CD4-positive, alpha-beta T cell treated with Interleukin-21 for 1 hour (primary cell): ENCODE measurements at regions not wholly inside any gene's neighbourhood (a gene's known extent, or its start where the extent isn't known, plus 50 kb on each side); places are given as distances from the start of the nearest gene placed in this dataset.
A peak's percentile ranks its signal among the peaks of the same experiment; 100 is the strongest.
"Not testable (repeated sequence)": the region's sequence is repeated elsewhere in the genome, so short reads cannot be mapped to it uniquely, and the experiment has no call there.

Source experiments
- DNase-seq: peaks from one replicate; pipeline ENCODE4 v3.0.0-alpha.2; 2020

- no peak for DNase-seq
These were observed 381.9 kb downstream of the THBS2 start for GRCh38 chr6:168871642-168872315.

DNA sequence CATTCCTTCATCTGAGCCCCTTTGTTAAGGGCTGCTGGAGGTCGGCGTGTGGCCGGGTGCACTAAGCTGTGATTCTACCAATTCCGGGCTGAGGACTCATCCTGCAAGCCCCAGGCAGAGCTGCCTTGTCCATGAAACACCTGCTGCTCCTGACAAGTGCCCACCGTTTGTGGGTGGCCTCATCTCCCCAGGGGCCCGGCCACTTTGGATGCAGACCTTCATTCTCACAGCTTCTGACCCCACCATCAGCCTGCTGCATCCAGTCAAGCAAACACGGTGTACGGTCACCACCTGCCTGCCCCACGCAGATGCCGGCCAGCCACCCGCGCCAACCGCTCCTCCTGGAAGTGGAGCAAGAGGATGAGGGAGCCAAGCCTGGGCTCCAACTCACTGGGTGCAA lies 382.7 kb downstream of the THBS2 start:
- no peak for DNase-seq

DNA sequence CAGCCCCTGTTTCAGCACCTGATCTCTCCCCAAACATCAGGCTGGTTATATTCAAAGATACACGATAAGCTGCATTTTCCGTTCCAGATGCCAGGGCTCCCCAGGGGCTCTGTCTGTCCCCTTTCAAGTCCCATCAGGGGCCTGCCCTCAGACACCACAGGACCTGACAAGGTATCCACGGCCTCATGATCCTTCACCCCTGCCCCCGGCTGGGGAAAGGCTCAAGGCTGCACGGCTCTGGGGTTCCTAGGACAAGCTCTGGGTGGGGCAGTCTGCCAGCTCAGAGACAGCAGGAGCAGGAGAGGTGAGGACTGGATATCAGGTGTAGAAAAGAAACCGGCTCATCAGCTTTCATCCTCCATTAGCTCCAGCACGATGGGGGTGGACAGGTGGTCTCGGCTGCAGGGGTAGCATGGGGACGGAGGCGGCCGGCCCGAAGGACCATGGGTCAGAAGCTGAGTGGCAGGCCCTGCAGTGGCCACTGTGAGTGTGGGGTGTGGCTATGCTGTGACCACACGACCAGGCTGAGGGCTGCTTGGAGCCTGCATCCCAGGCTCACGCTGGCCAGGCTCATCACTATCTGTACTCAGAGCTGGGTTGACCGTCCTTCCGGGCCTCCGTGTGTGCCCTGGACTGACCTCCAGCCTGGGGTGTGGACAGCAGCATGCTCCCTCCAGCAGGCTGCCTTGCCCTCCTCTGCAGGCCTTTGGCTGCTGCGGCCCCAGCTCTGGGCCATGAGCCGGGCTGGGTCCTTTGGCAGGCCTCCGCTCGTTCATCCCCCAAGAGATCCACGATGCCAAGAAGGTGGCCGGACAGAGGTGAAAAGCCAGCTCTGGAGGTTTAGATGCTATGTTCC lies 386.2 kb downstream of the THBS2 start:
- DNase-seq = no peak

DNA sequence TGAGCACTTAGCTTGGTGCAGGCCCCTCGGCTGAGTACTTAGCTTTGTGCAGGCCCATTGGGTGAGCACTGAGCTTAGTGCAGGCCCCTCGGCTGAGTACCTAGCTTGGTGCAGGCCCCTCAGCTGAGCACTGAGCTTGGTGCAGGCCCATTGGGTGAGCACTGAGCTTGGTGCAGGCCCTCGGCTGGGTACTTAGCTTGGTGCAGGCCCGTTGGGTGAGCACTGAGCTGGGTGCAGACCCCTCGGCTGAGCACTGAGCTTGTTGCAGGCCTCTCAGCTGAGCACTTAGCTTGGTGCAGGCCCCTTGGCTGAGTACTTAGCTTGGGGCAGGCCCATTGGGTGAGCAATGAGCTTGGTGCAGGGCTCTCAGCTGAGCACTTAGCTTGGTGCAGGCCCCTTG lies 387.1 kb downstream of the THBS2 start:
- DNase-seq = no peak

- no peak for DNase-seq
These were observed 388.1 kb downstream of the THBS2 start for GRCh38 chr6:168865522-168865921.

- DNase-seq = no peak
These were observed 388.8 kb downstream of the THBS2 start for GRCh38 chr6:168864541-168865460.

GRCh38 chr6:168863467-168863866 lies 390.2 kb downstream of the THBS2 start:
- no peak for DNase-seq

DNA sequence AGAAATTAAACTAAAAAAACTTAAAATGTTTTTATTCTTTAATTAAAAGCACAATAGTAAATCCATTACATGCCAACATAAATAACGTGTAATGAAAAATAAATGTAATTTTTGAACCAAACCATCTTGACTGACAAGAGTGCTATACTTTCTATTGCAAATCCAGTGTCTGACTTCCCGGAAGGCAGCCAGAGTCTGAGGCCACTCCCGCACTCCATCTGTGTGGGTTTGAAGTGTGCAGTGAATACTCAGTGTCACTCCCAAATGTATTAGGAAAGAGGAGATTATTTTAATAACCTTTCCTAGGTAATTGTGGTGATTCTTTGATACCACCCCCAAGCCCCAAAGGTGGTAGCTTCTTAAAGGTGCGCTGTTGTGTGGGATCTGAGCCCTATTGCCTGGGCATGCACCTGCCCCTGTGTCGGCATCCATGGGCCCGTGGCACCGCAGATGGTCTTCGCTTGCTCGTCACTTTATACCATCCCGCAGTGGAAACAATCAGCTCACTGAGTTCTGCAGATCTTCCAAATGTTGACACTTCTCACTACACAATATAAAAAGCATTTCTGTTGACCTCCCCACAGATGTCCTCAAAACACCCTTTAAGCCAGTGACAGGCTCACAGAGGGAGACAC lies 391.2 kb downstream of the THBS2 start:
- no peak for DNase-seq

DNA sequence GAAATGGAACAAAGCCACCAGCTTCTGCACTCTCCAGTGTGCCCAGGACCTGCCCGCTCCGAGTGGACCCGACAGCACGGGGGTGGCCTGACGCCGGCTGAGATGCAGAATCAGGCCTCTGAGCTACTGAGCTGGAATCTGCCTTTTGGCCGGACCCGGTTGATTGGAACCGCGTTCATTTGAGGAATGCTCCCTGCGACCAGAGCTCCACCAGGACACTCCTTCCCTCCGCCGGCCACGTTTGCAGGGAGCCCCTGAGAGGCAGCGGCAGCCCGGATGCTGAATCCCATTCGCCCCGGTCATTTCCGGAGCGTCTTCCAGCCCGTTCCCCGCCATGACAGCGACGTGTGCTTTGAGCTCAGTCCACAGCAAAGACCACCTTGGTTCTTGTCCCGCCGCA lies 392.7 kb downstream of the THBS2 start:
- no peak for DNase-seq

DNA sequence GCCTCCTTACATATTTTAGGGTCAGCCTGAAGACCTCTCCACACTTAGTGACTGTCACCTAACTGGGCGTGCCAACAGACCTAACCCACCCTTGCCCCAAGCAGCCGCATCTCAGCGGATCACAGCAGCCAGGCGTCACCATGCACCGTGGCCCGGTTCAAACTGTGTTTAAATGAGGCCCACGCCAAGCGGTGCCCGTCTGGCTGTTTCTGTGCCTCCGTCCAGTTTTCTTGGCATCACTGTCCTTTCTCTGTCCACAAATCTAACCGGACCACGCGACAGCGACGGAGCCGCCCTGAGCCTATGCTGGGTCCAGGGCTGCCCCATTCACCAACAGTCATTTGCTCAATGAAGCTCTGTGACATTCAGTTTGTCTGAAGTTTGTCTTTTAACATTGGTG lies 393.3 kb downstream of the THBS2 start:
- DNase-seq = no peak

DNA sequence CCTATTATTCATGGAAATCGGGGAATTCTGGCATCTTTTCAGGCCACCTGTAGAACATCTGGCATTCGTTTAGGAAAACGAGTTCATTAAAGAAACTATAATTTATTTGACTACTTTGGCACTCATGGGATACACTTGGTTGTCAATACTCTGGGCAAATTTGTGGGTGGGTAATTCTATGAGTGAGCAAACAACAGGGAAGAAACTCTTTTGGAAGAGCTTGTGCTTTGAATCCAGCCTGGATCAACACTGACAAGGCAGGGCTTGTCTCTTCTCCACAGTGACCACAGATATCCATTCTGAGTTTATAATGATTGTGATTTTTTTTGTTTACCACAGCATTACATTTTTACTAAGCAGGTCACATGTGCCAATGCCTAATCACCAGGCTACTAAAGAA lies 394.7 kb downstream of the THBS2 start:
- DNase-seq = no peak

- DNase-seq = no peak
These were observed 396.7 kb downstream of the THBS2 start for GRCh38 chr6:168856914-168857313.

GRCh38 chr6:168852376-168852884 lies 401.2 kb downstream of the THBS2 start:
- no peak for DNase-seq

DNA sequence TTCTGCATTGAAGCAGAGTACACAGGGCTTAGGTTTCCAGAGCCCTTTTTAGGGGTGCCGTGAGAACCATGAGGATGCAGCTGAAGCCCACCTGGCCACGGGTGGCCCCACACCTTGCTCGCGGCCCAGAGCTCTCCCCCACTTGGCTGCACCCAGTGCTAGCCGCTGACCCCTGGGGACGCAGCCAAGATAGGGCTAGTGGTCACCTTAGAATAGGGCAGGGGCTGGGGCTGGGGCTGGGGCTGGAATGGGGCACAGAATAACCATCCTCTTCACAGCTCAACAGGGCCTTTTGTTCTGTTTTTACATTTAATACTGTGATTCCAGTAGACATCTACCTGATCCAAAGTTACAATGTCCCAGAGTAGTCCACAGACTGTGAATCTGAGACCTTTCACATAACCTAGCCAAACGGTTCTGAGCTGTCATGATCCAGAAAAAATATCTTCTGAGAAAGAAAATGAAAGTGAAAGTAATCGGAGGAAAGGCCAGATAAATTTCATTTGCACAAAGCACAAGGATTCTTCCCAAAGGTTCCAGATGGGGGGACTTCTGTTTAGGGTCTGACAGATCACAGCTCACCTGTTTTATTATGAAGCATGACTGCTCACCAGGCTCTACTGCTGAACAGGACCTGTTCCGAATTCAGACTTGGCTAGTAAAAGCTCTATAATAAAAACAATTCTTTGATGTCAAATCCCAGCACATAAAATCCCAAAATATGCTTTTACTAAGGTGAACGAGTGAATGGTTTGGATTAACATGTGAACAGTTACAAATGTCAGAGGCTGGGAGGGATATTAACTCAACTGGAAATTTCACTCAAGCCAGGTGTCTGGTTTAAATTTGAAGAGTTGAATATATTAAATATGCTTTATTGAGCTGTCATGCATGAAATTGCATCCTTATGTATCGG lies 401.9 kb downstream of the THBS2 start:
- no peak for DNase-seq

- peak; percentile 2 for DNase-seq
These were observed 403.5 kb downstream of the THBS2 start for GRCh38 chr6:168850027-168850736.

- no peak for DNase-seq
These were observed 404.2 kb downstream of the THBS2 start for GRCh38 chr6:168849459-168849858.

DNA sequence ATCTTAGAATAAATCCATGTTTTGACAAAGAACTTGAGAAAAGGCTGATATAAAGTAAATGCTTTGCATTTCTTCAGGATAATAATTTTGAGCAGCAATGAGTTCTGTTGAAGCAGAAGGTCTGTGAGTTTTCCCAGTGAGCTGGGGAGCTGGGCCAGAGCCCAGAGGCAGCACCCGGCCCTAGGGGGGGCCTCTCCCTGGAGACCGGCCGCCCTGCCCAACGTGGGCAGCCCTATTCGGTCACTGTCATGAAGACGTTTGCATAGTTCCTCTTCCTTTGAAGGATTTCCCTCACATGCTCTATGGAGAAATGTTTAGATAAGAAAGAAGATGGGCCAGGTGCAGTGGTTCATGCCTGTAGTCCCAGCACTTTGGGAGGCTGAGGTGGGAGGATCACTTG lies 404.8 kb downstream of the THBS2 start:
- no peak for DNase-seq

- DNase-seq = no peak
These were observed 404.0 kb downstream of the SMOC2 start for GRCh38 chr6:168844821-168845609.

- not testable (repeated sequence) for DNase-seq
These were observed 401.7 kb downstream of the SMOC2 start for GRCh38 chr6:168842632-168843212.
